ENCODE measurements at regions not wholly inside any gene's neighbourhood (a gene's known extent, or its start where the extent isn't known, plus 50 kb on each side); places are given as distances from the start of the nearest gene placed in this dataset.

GRCh38 chr3:24573576-24573975, 78.9 kb upstream of the THRB start:
- TF ChIP-seq CTCF (IDR thresholded peaks at IDR 0.05) (no peak), POLR2A (IDR thresholded peaks at IDR 0.05) (no peak)
